ENCODE measurements at regions not wholly inside any gene's neighbourhood (a gene's known extent, or its start where the extent isn't known, plus 50 kb on each side); places are given as distances from the start of the nearest gene placed in this dataset.

DNA sequence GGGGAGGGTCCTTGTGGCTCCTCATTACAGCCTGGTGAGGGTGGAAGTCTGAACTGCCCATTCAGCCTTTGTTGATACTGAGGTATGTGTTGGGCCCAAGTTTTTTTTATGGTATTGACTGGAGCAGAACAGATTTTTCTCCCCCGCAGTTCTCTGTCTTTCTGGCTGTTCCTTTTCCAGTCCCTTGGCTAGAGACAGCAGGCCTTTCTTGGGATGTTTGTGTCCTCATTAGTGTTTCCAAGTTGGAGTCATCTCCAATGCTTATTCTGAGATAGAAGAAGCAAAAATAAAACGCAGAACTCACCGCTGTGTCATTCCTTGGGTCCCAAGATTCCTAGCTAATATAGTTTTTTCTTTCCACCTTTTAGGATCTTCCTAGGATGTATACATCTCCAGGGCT, 193.3 kb downstream of the RAMP3 start:
- H3K27ac ChIP-seq = no peak overlapping the region
- DNase-seq (ENCODE audit: low spot score) = no peak
- TF ChIP-seq CTCF (IDR thresholded peaks at IDR 0.05) = no peak
- H3K4me1 ChIP-seq = no peaks in the 10 kb centered on the region
- H3K36me3 ChIP-seq = no peaks in the 10 kb centered on the region
- H3K9me3 ChIP-seq = no peaks in the 10 kb centered on the region
- H3K27me3 ChIP-seq = no peaks in the 10 kb centered on the region
- no peak overlapping the region for H3K4me3 ChIP-seq

DNA sequence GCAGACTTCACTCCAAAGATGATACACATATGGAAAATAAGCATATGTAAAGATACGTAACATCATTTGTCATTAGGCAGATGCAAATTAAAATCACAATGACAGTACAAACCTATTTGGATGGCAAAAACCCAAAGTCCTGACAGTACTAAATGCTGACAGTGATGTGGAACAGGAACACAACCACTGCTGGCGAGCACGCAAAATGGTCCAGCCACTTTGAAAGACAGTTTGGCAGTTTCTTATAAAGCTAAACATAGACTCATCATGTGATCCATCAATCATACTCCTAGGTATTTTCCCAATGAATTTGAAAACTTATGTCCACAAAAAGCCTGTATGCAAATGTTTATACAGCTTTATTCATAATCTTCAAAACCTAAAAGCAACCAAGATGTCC, 200.7 kb downstream of the RAMP3 start:
- peaks cover 0 to 13% of the 10 kb centered on the region in 2 donors for H3K9me3 ChIP-seq
- no peaks in the 10 kb centered on the region for H3K36me3 ChIP-seq
- H3K27me3 ChIP-seq = no peaks in the 10 kb centered on the region
- no peak overlapping the region for H3K27ac ChIP-seq
- TF ChIP-seq CTCF (IDR thresholded peaks at IDR 0.05) = no peak
- H3K4me1 ChIP-seq = no peaks in the 10 kb centered on the region
- no peak for DNase-seq (ENCODE audit: low spot score)
- H3K4me3 ChIP-seq = no peak overlapping the region

GRCh38 chr7:45359250-45359649, 201.7 kb downstream of the RAMP3 start:
- no peak for DNase-seq (ENCODE audit: low spot score)
- no peak overlapping the region for H3K4me3 ChIP-seq
- TF ChIP-seq CTCF (IDR thresholded peaks at IDR 0.05) = no peak
- peaks cover 0 to 13% of the 10 kb centered on the region in 2 donors for H3K9me3 ChIP-seq
- no peaks in the 10 kb centered on the region for H3K36me3 ChIP-seq
- no peaks in the 10 kb centered on the region for H3K27me3 ChIP-seq
- no peak overlapping the region for H3K27ac ChIP-seq
- H3K4me1 ChIP-seq = no peaks in the 10 kb centered on the region

- Histone ChIP-seq H3K4me1 (no peaks in the 10 kb centered on the region), H3K36me3 (no peaks in the 10 kb centered on the region)
- TF ChIP-seq CTCF (IDR thresholded peaks at IDR 0.05) = no peak
Measured at GRCh38 chr7:45359776-45360175, 202.2 kb downstream of the RAMP3 start.

GRCh38 chr7:45363669-45364068, 206.1 kb downstream of the RAMP3 start:
- H3K4me1 ChIP-seq = no peaks in the 10 kb centered on the region
- H3K9me3 ChIP-seq = peaks cover 0 to 9% of the 10 kb centered on the region in 2 donors
- no peaks in the 10 kb centered on the region for H3K36me3 ChIP-seq
- DNase-seq (ENCODE audit: low spot score) = no peak
- H3K27ac ChIP-seq = no peak overlapping the region
- H3K27me3 ChIP-seq = no peaks in the 10 kb centered on the region
- TF ChIP-seq CTCF (IDR thresholded peaks at IDR 0.05) = no peak
- no peak overlapping the region for H3K4me3 ChIP-seq

More at GRCh38 chr7:45359776-45360175, 202.2 kb downstream of the RAMP3 start:
- H3K27me3 ChIP-seq = no peaks in the 10 kb centered on the region
- peaks cover 0 to 13% of the 10 kb centered on the region in 2 donors for H3K9me3 ChIP-seq
- no peak for DNase-seq (ENCODE audit: low spot score)
- H3K27ac ChIP-seq = no peak overlapping the region
- H3K4me3 ChIP-seq = no peak overlapping the region

GRCh38 chr7:45365341-45365740, 207.8 kb downstream of the RAMP3 start:
- no peak for TF ChIP-seq CTCF (IDR thresholded peaks at IDR 0.05)
- H3K9me3 ChIP-seq = peaks cover 0 to 7% of the 10 kb centered on the region in 2 donors
- no peaks in the 10 kb centered on the region for H3K27me3 ChIP-seq
- H3K4me1 ChIP-seq = no peaks in the 10 kb centered on the region
- H3K36me3 ChIP-seq = no peaks in the 10 kb centered on the region
- no peak overlapping the region for H3K27ac ChIP-seq
- DNase-seq (ENCODE audit: low spot score) = no peak
- H3K4me3 ChIP-seq = no peak overlapping the region

Measured in right atrium auricular region (tissue), 2 donors.